ENCODE measurements at regions not wholly inside any gene's neighbourhood (a gene's known extent, or its start where the extent isn't known, plus 50 kb on each side); places are given as distances from the start of the nearest gene placed in this dataset.
"Not testable (repeated sequence)": the region's sequence is repeated elsewhere in the genome, so short reads cannot be mapped to it uniquely, and the experiment has no call there.

DNA sequence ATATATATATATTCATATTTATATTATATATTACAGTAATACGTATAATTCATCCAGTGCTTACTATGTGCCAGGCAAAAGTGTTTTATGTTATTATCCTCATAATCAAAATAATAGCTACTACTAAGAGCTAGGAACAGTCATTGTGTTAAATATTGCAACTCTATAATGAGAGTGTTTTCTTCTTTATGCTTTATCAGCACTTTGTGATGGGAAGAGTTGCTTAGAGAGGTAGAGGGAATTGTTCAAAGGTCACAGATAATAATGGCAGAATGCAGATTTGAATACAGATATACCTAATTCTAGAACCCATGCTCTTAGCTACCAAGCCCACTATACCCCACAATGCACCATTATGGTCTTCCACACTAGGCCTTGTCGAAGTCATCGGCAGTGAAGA, 318.8 kb upstream of the PPARGC1A start:
- Histone ChIP-seq H3K9me3 (ENCODE audit: insufficient read depth, low read depth, low read length) (no peaks in the 10 kb centered on the region), H3F3A (ENCODE audit: low read depth) (no peaks in the 10 kb centered on the region), H3K4me1 (ENCODE audit: insufficient read depth, low read length, poor library complexity, severe bottlenecking) (no peaks in the 10 kb centered on the region), H3K4me3 (ENCODE audit: low read length, poor library complexity, severe bottlenecking) (no peak overlapping the region), H3K9me2 (replicated peaks; ENCODE audit: low read depth, low read length) (no peaks in the 10 kb centered on the region), H3K79me2 (ENCODE audit: insufficient read depth, low read length) (no peaks in the 10 kb centered on the region), H3K4me2 (ENCODE audit: low read depth, low read length, poor library complexity, severe bottlenecking) (no peak overlapping the region), H4K20me1 (ENCODE audit: insufficient read depth, low read length, poor library complexity, severe bottlenecking) (no peaks in the 10 kb centered on the region), H3K36me3 (ENCODE audit: insufficient read depth, low read length) (no peaks in the 10 kb centered on the region), H2AFZ (ENCODE audit: low read length) (no peak overlapping the region), H3K27me3 (ENCODE audit: insufficient read depth, low read length, poor library complexity, severe bottlenecking) (no peaks in the 10 kb centered on the region), H3K9ac (ENCODE audit: low read depth, low read length, poor library complexity, severe bottlenecking) (no peak overlapping the region)
- TF ChIP-seq, protein P1, sequence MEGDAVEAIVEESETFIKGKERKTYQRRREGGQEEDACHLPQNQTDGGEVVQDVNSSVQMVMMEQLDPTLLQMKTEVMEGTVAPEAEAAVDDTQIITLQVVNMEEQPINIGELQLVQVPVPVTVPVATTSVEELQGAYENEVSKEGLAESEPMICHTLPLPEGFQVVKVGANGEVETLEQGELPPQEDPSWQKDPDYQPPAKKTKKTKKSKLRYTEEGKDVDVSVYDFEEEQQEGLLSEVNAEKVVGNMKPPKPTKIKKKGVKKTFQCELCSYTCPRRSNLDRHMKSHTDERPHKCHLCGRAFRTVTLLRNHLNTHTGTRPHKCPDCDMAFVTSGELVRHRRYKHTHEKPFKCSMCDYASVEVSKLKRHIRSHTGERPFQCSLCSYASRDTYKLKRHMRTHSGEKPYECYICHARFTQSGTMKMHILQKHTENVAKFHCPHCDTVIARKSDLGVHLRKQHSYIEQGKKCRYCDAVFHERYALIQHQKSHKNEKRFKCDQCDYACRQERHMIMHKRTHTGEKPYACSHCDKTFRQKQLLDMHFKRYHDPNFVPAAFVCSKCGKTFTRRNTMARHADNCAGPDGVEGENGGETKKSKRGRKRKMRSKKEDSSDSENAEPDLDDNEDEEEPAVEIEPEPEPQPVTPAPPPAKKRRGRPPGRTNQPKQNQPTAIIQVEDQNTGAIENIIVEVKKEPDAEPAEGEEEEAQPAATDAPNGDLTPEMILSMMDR (conservative IDR thresholded peaks at IDR 0.05; ENCODE audit: low read length) = no peak
- TF ChIP-seq EZH2phosphoT487 (IDR thresholded peaks at IDR 0.05; ENCODE audit: borderline replicate concordance) = no peak

DNA sequence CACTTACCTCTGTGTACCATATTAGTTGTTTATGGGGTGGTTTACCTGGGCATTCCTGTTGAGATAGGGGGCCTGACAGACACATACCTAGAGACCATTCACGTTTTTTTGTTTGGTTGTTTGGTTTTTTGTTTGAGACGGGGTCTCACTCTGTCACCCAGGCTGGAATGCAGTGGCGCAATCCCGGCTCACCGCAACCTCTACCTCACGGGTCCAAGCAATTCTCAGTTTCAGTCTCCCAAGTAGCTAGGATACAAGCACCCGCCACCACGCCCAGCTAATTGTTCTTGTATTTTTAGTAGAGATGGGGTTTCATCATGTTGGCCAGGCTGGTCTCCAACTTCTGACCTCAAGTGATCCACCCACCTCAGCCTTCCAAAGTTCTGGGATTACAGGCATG, 314.9 kb upstream of the PPARGC1A start:
- not testable (repeated sequence) for H3K27me3 ChIP-seq (ENCODE audit: insufficient read depth, low read length, poor library complexity, severe bottlenecking); H3F3A ChIP-seq (ENCODE audit: low read depth); H3K9me2 ChIP-seq (replicated peaks; ENCODE audit: low read depth, low read length); H3K36me3 ChIP-seq (ENCODE audit: insufficient read depth, low read length); H3K9ac ChIP-seq (ENCODE audit: low read depth, low read length, poor library complexity, severe bottlenecking); H3K4me2 ChIP-seq (ENCODE audit: low read depth, low read length, poor library complexity, severe bottlenecking); H3K4me3 ChIP-seq (ENCODE audit: low read length, poor library complexity, severe bottlenecking); H2AFZ ChIP-seq (ENCODE audit: low read length); H3K9me3 ChIP-seq (ENCODE audit: insufficient read depth, low read depth, low read length); H3K79me2 ChIP-seq (ENCODE audit: insufficient read depth, low read length); H4K20me1 ChIP-seq (ENCODE audit: insufficient read depth, low read length, poor library complexity, severe bottlenecking); H3K4me1 ChIP-seq (ENCODE audit: insufficient read depth, low read length, poor library complexity, severe bottlenecking)

DNA sequence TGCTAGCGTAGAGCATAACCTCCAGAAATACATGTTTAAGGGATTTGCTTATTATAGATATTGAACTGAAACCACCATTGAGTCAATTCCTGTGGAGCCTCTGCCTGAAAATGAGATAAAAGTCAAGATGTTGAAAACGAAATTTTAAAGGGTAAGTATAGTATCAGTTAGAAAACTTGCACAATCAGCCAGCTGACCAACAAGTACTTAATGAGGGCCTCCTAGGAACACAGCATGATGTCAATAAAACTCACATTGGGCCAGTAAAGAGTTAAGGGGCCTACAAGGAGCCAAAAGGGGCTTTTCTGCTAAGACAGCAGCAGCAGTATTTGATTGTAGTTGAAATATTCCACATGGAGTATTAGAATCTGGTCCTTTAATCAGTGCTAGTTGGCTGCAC, 314.1 kb upstream of the PPARGC1A start:
- no peak overlapping the region for H3K4me2 ChIP-seq (ENCODE audit: low read depth, low read length, poor library complexity, severe bottlenecking)

GRCh38 chr4:24202579-24202978, 312.7 kb upstream of the PPARGC1A start:
- no peaks in the 10 kb centered on the region for H4K20me1 ChIP-seq (ENCODE audit: insufficient read depth, low read length, poor library complexity, severe bottlenecking)
- no peaks in the 10 kb centered on the region for H3K79me2 ChIP-seq (ENCODE audit: insufficient read depth, low read length)
- H3K27me3 ChIP-seq (ENCODE audit: insufficient read depth, low read length, poor library complexity, severe bottlenecking) = no peaks in the 10 kb centered on the region
- H3K9ac ChIP-seq (ENCODE audit: low read depth, low read length, poor library complexity, severe bottlenecking) = no peak overlapping the region
- no peak overlapping the region for H3K4me3 ChIP-seq (ENCODE audit: low read length, poor library complexity, severe bottlenecking)
- H3F3A ChIP-seq (ENCODE audit: low read depth) = no peaks in the 10 kb centered on the region
- TF ChIP-seq EZH2phosphoT487 (IDR thresholded peaks at IDR 0.05; ENCODE audit: borderline replicate concordance) = no peak
- TF ChIP-seq, protein P1 (conservative IDR thresholded peaks at IDR 0.05; ENCODE audit: low read length) = no peak
- H3K4me1 ChIP-seq (ENCODE audit: insufficient read depth, low read length, poor library complexity, severe bottlenecking) = no peaks in the 10 kb centered on the region
- H3K9me3 ChIP-seq (ENCODE audit: insufficient read depth, low read depth, low read length) = no peaks in the 10 kb centered on the region
- H2AFZ ChIP-seq (ENCODE audit: low read length) = no peak overlapping the region
- no peaks in the 10 kb centered on the region for H3K9me2 ChIP-seq (replicated peaks; ENCODE audit: low read depth, low read length)
- no peak overlapping the region for H3K4me2 ChIP-seq (ENCODE audit: low read depth, low read length, poor library complexity, severe bottlenecking)
- H3K36me3 ChIP-seq (ENCODE audit: insufficient read depth, low read length) = no peaks in the 10 kb centered on the region

More for the DNA sequence above, 314.1 kb upstream of the PPARGC1A start:
- H3K9me2 ChIP-seq (replicated peaks; ENCODE audit: low read depth, low read length) = no peaks in the 10 kb centered on the region
- H3F3A ChIP-seq (ENCODE audit: low read depth) = no peaks in the 10 kb centered on the region
- TF ChIP-seq, protein P1 (conservative IDR thresholded peaks at IDR 0.05; ENCODE audit: low read length) = no peak
- no peak for TF ChIP-seq EZH2phosphoT487 (IDR thresholded peaks at IDR 0.05; ENCODE audit: borderline replicate concordance)
- H3K4me3 ChIP-seq (ENCODE audit: low read length, poor library complexity, severe bottlenecking) = no peak overlapping the region
- H2AFZ ChIP-seq (ENCODE audit: low read length) = no peak overlapping the region
- H3K9me3 ChIP-seq (ENCODE audit: insufficient read depth, low read depth, low read length) = no peaks in the 10 kb centered on the region
- H3K4me1 ChIP-seq (ENCODE audit: insufficient read depth, low read length, poor library complexity, severe bottlenecking) = no peaks in the 10 kb centered on the region
- no peaks in the 10 kb centered on the region for H3K36me3 ChIP-seq (ENCODE audit: insufficient read depth, low read length)
- H3K79me2 ChIP-seq (ENCODE audit: insufficient read depth, low read length) = no peaks in the 10 kb centered on the region
- H4K20me1 ChIP-seq (ENCODE audit: insufficient read depth, low read length, poor library complexity, severe bottlenecking) = no peaks in the 10 kb centered on the region
- H3K27me3 ChIP-seq (ENCODE audit: insufficient read depth, low read length, poor library complexity, severe bottlenecking) = no peaks in the 10 kb centered on the region
- H3K9ac ChIP-seq (ENCODE audit: low read depth, low read length, poor library complexity, severe bottlenecking) = no peak overlapping the region
